Activated CD8-positive, alpha-beta T cell treated with anti-CD3 and anti-CD28 coated beads, Interleukin-2, amount 10 ng/mL, durations not matched to agents 7 days and 5 days (primary cell): ENCODE measurements at regions not wholly inside any gene's neighbourhood (a gene's known extent, or its start where the extent isn't known, plus 50 kb on each side); places are given as distances from the start of the nearest gene placed in this dataset.

Experiments
- ATAC-seq: fragments of 150-1000 bp; cut with Tn5 transposase; one replicate; pipeline ENCODE4 v1.10.0; 2021; ENCODE audit warnings: moderate library complexity
- CTCF ChIA-PET: fragments of 350-600 bp; sonication (Branson Sonifier 250); formaldehyde crosslinking; loops from one replicate; lab custom pipeline; 2021; ENCODE audit warnings: antibody characterized with exemption; lab: Charles Lee
- POLR2A ChIA-PET: fragments of 350-600 bp; sonication (Branson Sonifier 250); formaldehyde crosslinking; loops from one replicate; lab custom pipeline; 2021; ENCODE audit warnings: antibody characterized with exemption; lab: Charles Lee
- DNase-seq: peaks from one replicate; pipeline ENCODE4 v3.0.0-alpha.2; 2020
- H3K27ac Mint-ChIP-seq: one replicate; pipeline ENCODE4 v1.8.0; 2021; ENCODE audit warnings: mild to moderate bottlenecking, mixed read lengths
- H3K27me3 Mint-ChIP-seq: one replicate; pipeline ENCODE4 v1.8.0; 2021; ENCODE audit warnings: low read depth, mixed read lengths
- H3K36me3 Mint-ChIP-seq: one replicate; pipeline ENCODE4 v1.8.0; 2021; ENCODE audit warnings: low read depth, mixed read lengths
- H3K4me1 Mint-ChIP-seq: one replicate; pipeline ENCODE4 v1.8.0; 2021; ENCODE audit warnings: low read depth, mixed read lengths
- H3K4me3 Mint-ChIP-seq: one replicate; pipeline ENCODE4 v1.8.0; 2021; ENCODE audit warnings: mild to moderate bottlenecking, mixed read lengths
- H3K9me3 Mint-ChIP-seq: one replicate; pipeline ENCODE4 v1.8.0; 2022; ENCODE audit warnings: mixed read lengths; ENCODE audit not compliant: insufficient read depth

GRCh38 chr10:4306871-4307270, 519.1 kb upstream of the AKR1E2 start:
- DNase-seq (no peak), ATAC-seq (no peak)
- Mint-ChIP-seq H3K4me3 (no peak overlapping the region), H3K36me3 (no peaks in the 10 kb centered on the region), H3K27me3 (peaks cover 20% of the 10 kb centered on the region), H3K27ac (no peak overlapping the region), H3K9me3 (no peaks in the 10 kb centered on the region), H3K4me1 (no peaks in the 10 kb centered on the region)
- POLR2A ChIA-PET, result interaction anchor here (0.7 kb wide), 1 partner anchor 10 kb away, joined by 4 read pairs; no protein-coding TSS in a partner anchor
- CTCF ChIA-PET, result interaction anchor here (0.6 kb wide), 1 partner anchor 318 kb away, joined by 4 read pairs; no protein-coding TSS in a partner anchor

DNA sequence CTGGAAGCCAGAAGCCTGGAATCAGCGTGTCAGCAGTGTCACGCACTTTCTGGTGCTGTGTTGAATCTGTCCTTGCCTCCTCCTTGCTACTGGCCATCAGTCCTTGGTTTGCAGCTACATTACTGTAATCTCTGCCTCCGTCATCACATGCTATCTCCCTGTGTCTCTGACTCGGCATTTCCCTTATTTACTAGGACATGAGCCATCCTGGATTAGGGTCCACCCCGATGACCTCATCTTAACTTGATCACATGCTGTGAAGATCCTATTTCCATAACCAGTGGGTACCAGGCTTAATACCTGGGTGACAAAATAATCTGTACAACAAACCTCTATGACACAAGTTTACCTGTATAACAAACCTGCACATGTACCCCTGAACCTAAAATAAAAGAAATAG, 518.0 kb upstream of the KLF6 start:
- H3K27ac Mint-ChIP-seq, result no peak overlapping the region
- H3K9me3 Mint-ChIP-seq, result no peaks in the 10 kb centered on the region
- no peak overlapping the region for H3K4me3 Mint-ChIP-seq
- H3K36me3 Mint-ChIP-seq, result no peaks in the 10 kb centered on the region
- ChIA-PET CTCF (no interaction called here), POLR2A (no interaction called here)
- H3K4me1 Mint-ChIP-seq, result no peaks in the 10 kb centered on the region
- H3K27me3 Mint-ChIP-seq, result peaks cover 20% of the 10 kb centered on the region
- DNase-seq, result no peak
- ATAC-seq, result no peak

DNA sequence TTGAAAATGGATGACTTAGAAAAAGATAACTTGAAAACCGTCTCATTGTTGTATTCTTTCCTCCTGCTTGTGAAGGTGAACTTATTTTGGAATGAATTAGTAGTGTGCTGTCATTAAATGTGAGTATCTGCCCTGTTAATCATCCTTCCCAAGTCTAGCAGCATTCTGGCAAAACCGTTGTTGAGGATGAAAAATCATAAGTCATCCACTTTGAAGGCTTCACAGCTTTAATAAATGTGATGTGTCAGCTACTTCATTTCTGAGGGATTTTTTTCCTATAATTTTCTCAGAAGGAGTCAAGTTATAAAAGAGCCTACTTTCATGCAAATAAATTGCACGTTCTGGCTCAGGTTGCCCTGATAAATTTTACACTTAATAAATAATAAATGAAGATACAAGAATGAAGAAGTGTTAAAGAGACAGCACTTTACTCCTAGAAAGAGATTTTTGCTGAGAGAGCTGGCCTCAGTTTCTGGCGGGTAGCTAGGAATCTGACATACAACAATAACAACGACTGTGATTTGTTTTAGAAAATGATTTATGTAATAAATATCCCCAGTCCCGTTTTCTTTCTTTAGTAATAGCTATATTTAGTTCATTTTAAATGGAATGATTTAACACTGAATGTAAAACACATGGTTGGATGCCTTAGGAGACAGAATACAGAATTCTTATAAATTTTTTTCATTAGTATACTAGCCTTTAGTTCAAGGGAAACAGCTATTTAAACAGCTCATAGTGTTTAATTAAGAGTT, 516.5 kb upstream of the KLF6 start:
- H3K4me3 Mint-ChIP-seq, result no peak overlapping the region
- CTCF ChIA-PET, result no interaction called here
- ATAC-seq, result no peak
- H3K27ac Mint-ChIP-seq, result no peak overlapping the region
- peaks cover 20% of the 10 kb centered on the region for H3K27me3 Mint-ChIP-seq
- H3K4me1 Mint-ChIP-seq, result no peaks in the 10 kb centered on the region
- no peaks in the 10 kb centered on the region for H3K9me3 Mint-ChIP-seq
- H3K36me3 Mint-ChIP-seq, result no peaks in the 10 kb centered on the region
- POLR2A ChIA-PET, result no interaction called here
- DNase-seq, result no peak

DNA sequence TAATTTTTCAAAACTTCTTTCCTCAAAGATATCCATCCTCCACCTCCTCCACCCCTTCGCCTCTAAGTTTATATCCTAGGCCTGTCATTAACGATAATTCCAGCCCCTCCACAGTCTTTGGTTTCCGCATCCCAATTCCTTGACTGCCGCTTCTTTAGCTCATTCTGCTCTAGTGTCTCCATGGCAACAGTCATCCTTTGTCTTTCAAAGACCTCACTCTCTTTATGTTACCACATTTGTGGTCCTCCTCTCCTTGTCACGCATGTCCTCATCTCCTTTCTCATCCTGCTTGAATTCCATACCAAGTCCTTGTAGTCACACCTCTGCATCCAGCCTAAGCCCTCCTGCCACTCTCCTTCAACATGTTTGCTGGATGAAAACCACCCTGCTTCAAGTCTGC, 511.2 kb upstream of the KLF6 start:
- H3K4me3 Mint-ChIP-seq, result no peak overlapping the region
- H3K27me3 Mint-ChIP-seq, result peaks cover 4% of the 10 kb centered on the region
- ChIA-PET CTCF (no interaction called here), POLR2A (no interaction called here)
- H3K4me1 Mint-ChIP-seq, result no peaks in the 10 kb centered on the region
- no peak for ATAC-seq
- no peak overlapping the region for H3K27ac Mint-ChIP-seq
- H3K36me3 Mint-ChIP-seq, result no peaks in the 10 kb centered on the region
- DNase-seq, result no peak
- no peaks in the 10 kb centered on the region for H3K9me3 Mint-ChIP-seq

DNA sequence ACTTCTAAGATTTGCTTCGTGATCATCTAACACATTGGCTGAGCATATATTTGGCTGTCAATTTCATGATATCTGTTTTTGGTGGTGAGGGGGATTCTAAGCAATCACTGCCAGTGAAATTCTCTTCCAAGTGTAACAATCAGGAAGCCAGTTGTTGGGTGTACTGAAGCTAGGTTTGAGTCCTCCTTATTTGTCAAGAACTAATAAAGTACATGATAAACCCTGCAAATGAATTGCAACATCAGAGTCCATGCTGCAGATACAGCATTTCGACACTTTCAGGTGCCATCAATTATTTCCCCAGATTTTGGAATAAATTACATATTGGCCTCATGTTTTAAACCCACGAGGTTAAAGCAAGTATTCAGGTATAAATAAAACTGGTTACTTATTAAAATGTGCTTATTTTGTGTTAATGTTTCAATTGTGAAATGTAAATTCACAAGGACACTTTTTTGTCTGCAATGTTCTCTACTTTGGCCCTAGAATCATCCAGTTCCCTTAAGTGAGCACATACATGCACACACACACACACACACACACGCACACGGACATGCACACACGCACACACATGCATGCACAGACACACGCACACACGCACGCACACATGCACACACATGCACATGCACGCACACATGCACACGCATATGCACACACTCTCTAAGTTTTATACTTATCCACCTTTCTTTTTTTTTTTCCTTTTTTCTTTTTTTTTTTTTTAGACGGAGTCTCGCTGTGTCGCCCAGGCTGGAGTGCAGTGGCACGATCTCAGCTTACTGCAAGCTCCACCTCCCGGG, 510.2 kb upstream of the KLF6 start:
- ChIA-PET CTCF (no interaction called here), POLR2A (no interaction called here)
- DNase-seq, result no peak
- peaks cover 3% of the 10 kb centered on the region for H3K27me3 Mint-ChIP-seq
- H3K4me3 Mint-ChIP-seq, result no peak overlapping the region
- H3K9me3 Mint-ChIP-seq, result no peaks in the 10 kb centered on the region
- no peaks in the 10 kb centered on the region for H3K36me3 Mint-ChIP-seq
- no peak overlapping the region for H3K27ac Mint-ChIP-seq
- no peaks in the 10 kb centered on the region for H3K4me1 Mint-ChIP-seq
- no peak for ATAC-seq

GRCh38 chr10:4294271-4294670, 509.3 kb upstream of the KLF6 start:
- CTCF ChIA-PET, result no interaction called here
- Mint-ChIP-seq H3K4me3 (no peak overlapping the region), H3K4me1 (no peaks in the 10 kb centered on the region), H3K27ac (no peak overlapping the region), H3K9me3 (no peaks in the 10 kb centered on the region), H3K27me3 (peaks cover 2% of the 10 kb centered on the region), H3K36me3 (no peaks in the 10 kb centered on the region)
- POLR2A ChIA-PET, result no interaction called here
- DNase-seq (no peak), ATAC-seq (no peak)

DNA sequence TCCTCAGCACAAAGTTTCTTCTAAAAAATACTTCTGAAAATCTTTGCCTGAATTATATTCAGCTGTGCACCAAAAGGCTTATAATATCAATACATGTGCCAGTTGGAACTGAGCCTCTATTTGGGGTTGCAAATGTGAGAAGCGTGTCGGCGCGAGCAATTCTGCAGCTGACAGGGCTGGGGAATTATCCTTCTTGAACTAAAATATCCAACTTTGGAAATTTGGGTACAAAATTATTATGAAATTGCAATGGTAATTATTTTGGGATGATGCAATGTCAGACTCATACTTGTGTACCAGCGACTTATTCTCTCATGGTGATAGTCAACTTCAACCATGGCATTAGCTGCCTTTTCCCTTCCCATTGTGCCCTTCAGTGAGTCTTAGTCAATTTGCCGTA, 507.0 kb upstream of the KLF6 start:
- H3K27ac Mint-ChIP-seq, result no peak overlapping the region
- ChIA-PET POLR2A (interaction anchor here (0.6 kb wide), 1 partner anchor 800 kb away, joined by 4 read pairs; no protein-coding TSS in a partner anchor), CTCF (no interaction called here)
- H3K27me3 Mint-ChIP-seq, result peaks cover 2% of the 10 kb centered on the region
- H3K4me3 Mint-ChIP-seq, result no peak overlapping the region
- H3K4me1 Mint-ChIP-seq, result no peaks in the 10 kb centered on the region
- DNase-seq (no peak), ATAC-seq (no peak)
- no peaks in the 10 kb centered on the region for H3K9me3 Mint-ChIP-seq
- no peaks in the 10 kb centered on the region for H3K36me3 Mint-ChIP-seq

GRCh38 chr10:4285121-4285520, 500.1 kb upstream of the KLF6 start:
- no peak overlapping the region for H3K27ac Mint-ChIP-seq
- H3K4me1 Mint-ChIP-seq, result peaks cover 11% of the 10 kb centered on the region
- H3K36me3 Mint-ChIP-seq, result no peaks in the 10 kb centered on the region
- ATAC-seq (peak; percentile 75), DNase-seq (peak; percentile 32)
- H3K4me3 Mint-ChIP-seq, result no peak overlapping the region
- CTCF ChIA-PET, result no interaction called here
- POLR2A ChIA-PET, result no interaction called here
- no peaks in the 10 kb centered on the region for H3K9me3 Mint-ChIP-seq
- H3K27me3 Mint-ChIP-seq, result peaks cover 2% of the 10 kb centered on the region

GRCh38 chr10:4283846-4284610, 499.0 kb upstream of the KLF6 start:
- Mint-ChIP-seq H3K36me3 (no peaks in the 10 kb centered on the region), H3K27ac (no peak overlapping the region), H3K4me3 (no peak overlapping the region), H3K9me3 (no peaks in the 10 kb centered on the region), H3K4me1 (peaks cover 11% of the 10 kb centered on the region), H3K27me3 (peaks cover 2% of the 10 kb centered on the region)
- ATAC-seq (no peak), DNase-seq (no peak)
- CTCF ChIA-PET, result no interaction called here
- POLR2A ChIA-PET, result no interaction called here

GRCh38 chr10:4282496-4282895, 497.5 kb upstream of the KLF6 start:
- Mint-ChIP-seq H3K4me3 (no peak overlapping the region), H3K9me3 (no peaks in the 10 kb centered on the region), H3K27ac (no peak overlapping the region), H3K36me3 (no peaks in the 10 kb centered on the region), H3K4me1 (peaks cover 11% of the 10 kb centered on the region), H3K27me3 (peaks cover 2% of the 10 kb centered on the region)
- CTCF ChIA-PET, result no interaction called here
- DNase-seq (no peak), ATAC-seq (no peak)
- POLR2A ChIA-PET, result no interaction called here

GRCh38 chr10:4281190-4281825, 496.3 kb upstream of the KLF6 start:
- Mint-ChIP-seq H3K9me3 (no peaks in the 10 kb centered on the region), H3K36me3 (no peaks in the 10 kb centered on the region), H3K27ac (no peak overlapping the region), H3K4me3 (no peak overlapping the region), H3K4me1 (peaks cover 11% of the 10 kb centered on the region), H3K27me3 (peaks cover 4% of the 10 kb centered on the region)
- ATAC-seq (no peak), DNase-seq (no peak)
- POLR2A ChIA-PET, result no interaction called here
- CTCF ChIA-PET, result no interaction called here
